Type B pancreatic cell (in vitro differentiated cells): ENCODE measurements at regions not wholly inside any gene's neighbourhood (a gene's known extent, or its start where the extent isn't known, plus 50 kb on each side); places are given as distances from the start of the nearest gene placed in this dataset.
"Not testable (repeated sequence)": the region's sequence is repeated elsewhere in the genome, so short reads cannot be mapped to it uniquely, and the experiment has no call there.

ENCODE experiments used
- DNase-seq: peaks from one replicate; pipeline ENCODE4 v3.0.0; 2021; ENCODE audit warnings: mixed read lengths; ENCODE audit not compliant: unreplicated experiment; ENCODE audit errors: extremely low spot score
- H3K27ac Mint-ChIP-seq: 2 replicates; pipeline ENCODE4 v1.8.0; 2021; ENCODE audit warnings: mild to moderate bottlenecking, mixed read lengths
- H3K27me3 Mint-ChIP-seq: 2 replicates; pipeline ENCODE4 v1.8.0; 2021; ENCODE audit warnings: mixed read lengths
- H3K36me3 Mint-ChIP-seq: 2 replicates; pipeline ENCODE4 v1.8.0; 2021; ENCODE audit warnings: mixed read lengths
- H3K4me1 Mint-ChIP-seq: one replicate; pipeline ENCODE4 v1.8.0; 2021; ENCODE audit warnings: mixed read lengths; ENCODE audit not compliant: unreplicated experiment
- H3K4me3 Mint-ChIP-seq: 2 replicates; pipeline ENCODE4 v1.8.0; 2021; ENCODE audit warnings: mild to moderate bottlenecking, mixed read lengths
- H3K9me3 Mint-ChIP-seq: 2 replicates; pipeline ENCODE4 v1.8.0; 2021; ENCODE audit warnings: mixed read lengths
- TF ChIP-seq, protein P1 (sequence below): fragments of 200-600 bp; sonication (generic); conservative IDR thresholded peaks from 2 replicates; pipeline ENCODE4 v1.5.0; 2021; ENCODE audit warnings: antibody characterized with exemption, mild to moderate bottlenecking

DNA sequence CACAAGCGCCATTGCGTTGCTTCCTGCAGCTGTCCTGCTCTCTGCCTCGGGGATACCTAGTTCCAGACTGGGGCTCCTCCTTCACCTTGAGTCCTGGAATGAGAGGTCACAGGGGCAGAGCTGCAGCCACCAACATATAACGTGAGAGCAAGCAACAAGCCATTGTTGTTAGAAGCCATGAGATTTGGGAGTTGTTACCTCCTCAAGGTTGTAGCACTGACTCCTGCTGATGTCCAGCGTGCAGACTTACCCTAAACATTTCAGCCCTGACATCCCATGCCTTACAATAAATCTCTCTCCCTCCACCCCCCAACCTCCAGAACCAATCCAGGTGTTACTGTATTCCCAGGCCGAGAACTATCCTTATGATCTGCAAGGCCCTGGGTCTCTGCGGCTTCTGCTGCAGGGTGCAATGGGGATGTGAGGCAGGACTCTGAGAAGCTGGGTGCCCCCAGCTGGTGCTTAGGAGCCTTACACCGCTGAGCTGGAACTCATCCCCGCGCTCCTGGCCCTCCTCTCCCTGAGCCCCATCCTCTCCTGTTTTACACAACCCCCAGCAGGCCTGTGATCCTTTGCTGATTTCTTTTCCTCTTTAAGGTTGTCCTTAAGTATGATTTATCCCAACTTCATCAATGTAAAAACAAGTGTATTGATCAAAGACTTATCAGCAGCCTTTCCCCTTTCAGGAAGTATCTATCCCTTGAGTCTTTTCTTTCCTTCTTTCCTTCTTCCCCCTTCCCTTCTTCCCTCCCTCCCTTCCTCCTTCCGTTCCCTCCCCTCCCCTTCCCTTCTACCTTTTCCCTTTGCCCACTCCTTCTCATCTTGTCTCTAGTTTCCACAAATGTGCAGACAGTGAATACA lies 84.2 kb upstream of the ABHD2 start:
- peaks cover 10% of the 10 kb centered on the region for H3K4me1 Mint-ChIP-seq
- no peak for DNase-seq

DNA sequence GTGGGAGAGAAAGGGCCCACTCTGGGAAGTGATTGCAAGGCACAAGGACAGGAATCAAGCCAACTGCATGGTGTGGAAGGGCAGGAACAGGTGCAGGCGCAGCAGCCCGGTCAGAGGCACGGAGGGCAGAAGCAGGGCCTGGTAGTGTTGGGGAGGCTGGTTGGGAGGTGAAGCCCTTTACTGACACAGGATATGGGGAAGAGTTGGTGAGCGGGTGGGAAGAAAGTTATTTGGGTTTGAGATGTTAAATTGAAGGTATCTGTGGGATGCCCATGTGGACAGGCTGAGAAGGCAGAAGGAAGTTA lies 83.6 kb upstream of the ABHD2 start:
- H3K4me3 Mint-ChIP-seq = no peak overlapping the region
- H3K4me1 Mint-ChIP-seq = peaks cover 10% of the 10 kb centered on the region
- H3K27ac Mint-ChIP-seq = no peak overlapping the region
- H3K36me3 Mint-ChIP-seq = no peaks in the 10 kb centered on the region
- no peaks in the 10 kb centered on the region for H3K9me3 Mint-ChIP-seq
- no peak for DNase-seq
- peaks cover 3% of the 10 kb centered on the region for H3K27me3 Mint-ChIP-seq
- TF ChIP-seq, protein P1, sequence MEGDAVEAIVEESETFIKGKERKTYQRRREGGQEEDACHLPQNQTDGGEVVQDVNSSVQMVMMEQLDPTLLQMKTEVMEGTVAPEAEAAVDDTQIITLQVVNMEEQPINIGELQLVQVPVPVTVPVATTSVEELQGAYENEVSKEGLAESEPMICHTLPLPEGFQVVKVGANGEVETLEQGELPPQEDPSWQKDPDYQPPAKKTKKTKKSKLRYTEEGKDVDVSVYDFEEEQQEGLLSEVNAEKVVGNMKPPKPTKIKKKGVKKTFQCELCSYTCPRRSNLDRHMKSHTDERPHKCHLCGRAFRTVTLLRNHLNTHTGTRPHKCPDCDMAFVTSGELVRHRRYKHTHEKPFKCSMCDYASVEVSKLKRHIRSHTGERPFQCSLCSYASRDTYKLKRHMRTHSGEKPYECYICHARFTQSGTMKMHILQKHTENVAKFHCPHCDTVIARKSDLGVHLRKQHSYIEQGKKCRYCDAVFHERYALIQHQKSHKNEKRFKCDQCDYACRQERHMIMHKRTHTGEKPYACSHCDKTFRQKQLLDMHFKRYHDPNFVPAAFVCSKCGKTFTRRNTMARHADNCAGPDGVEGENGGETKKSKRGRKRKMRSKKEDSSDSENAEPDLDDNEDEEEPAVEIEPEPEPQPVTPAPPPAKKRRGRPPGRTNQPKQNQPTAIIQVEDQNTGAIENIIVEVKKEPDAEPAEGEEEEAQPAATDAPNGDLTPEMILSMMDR = no peak

More for the DNA sequence above, 84.2 kb upstream of the ABHD2 start:
- peaks cover 3% of the 10 kb centered on the region for H3K27me3 Mint-ChIP-seq
- H3K9me3 Mint-ChIP-seq = no peaks in the 10 kb centered on the region
- TF ChIP-seq, protein P1 = peak; percentile 58
- H3K4me3 Mint-ChIP-seq = no peak overlapping the region
- no peak overlapping the region for H3K27ac Mint-ChIP-seq
- H3K36me3 Mint-ChIP-seq = no peaks in the 10 kb centered on the region

DNA sequence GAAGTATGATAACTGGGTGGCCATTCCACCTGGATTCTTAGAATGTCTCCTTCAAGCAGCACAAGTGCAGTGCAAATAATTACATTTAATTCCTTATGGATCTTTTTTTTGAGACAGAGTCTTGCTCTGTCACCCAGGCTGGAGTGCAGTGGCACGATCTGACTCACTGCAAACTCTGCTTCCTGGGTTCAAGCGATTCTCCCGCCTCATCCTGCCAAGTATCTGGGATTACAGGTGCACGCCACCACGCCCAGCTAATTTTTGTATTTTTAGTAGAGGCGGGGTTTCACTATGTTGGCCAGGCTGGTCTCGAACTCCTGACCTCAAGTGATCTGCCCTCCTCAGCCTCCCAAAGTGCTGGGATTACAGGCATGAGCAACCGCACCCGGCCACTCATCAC lies 80.7 kb upstream of the ABHD2 start:
- not testable (repeated sequence) for H3K9me3 Mint-ChIP-seq, H3K27me3 Mint-ChIP-seq

GRCh38 chr15:89007989-89008388 lies 80.3 kb upstream of the ABHD2 start:
- Mint-ChIP-seq H3K4me1 (peaks cover 3% of the 10 kb centered on the region), H3K27ac (no peak overlapping the region), H3K4me3 (no peak overlapping the region), H3K36me3 (no peaks in the 10 kb centered on the region), H3K27me3 (peaks cover 3% of the 10 kb centered on the region), H3K9me3 (no peaks in the 10 kb centered on the region)
- TF ChIP-seq, protein P1 = no peak
- DNase-seq = no peak

More for the DNA sequence above, 80.7 kb upstream of the ABHD2 start:
- not testable (repeated sequence) for H3K4me1 Mint-ChIP-seq, H3K27ac Mint-ChIP-seq, DNase-seq, H3K4me3 Mint-ChIP-seq, H3K36me3 Mint-ChIP-seq

DNA sequence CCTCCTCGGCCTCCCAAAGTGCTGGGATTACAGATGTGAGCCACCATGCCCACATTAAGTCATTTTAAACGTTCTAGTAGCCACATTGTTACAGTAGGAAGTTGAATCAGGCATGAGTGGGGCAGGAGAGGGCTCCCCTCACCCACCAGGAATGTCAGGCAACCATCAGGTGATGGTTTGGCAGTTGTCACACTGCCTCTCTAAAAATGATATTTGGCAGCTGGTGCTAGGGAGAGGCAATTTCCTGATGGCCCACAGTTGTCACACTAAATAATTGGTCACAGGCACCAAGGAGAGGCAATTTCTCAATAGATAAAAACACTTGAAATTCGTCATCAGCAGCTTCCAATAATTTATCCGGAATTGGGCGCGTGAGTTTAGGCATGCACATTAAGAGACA lies 79.2 kb upstream of the ABHD2 start:
- peaks cover 5% of the 10 kb centered on the region for H3K9me3 Mint-ChIP-seq
- H3K27me3 Mint-ChIP-seq = peaks cover 6% of the 10 kb centered on the region
- H3K4me3 Mint-ChIP-seq = no peak overlapping the region
- no peak overlapping the region for H3K27ac Mint-ChIP-seq
- no peak for DNase-seq
- no peaks in the 10 kb centered on the region for H3K4me1 Mint-ChIP-seq
- no peaks in the 10 kb centered on the region for H3K36me3 Mint-ChIP-seq
- TF ChIP-seq, protein P1 = no peak

DNA sequence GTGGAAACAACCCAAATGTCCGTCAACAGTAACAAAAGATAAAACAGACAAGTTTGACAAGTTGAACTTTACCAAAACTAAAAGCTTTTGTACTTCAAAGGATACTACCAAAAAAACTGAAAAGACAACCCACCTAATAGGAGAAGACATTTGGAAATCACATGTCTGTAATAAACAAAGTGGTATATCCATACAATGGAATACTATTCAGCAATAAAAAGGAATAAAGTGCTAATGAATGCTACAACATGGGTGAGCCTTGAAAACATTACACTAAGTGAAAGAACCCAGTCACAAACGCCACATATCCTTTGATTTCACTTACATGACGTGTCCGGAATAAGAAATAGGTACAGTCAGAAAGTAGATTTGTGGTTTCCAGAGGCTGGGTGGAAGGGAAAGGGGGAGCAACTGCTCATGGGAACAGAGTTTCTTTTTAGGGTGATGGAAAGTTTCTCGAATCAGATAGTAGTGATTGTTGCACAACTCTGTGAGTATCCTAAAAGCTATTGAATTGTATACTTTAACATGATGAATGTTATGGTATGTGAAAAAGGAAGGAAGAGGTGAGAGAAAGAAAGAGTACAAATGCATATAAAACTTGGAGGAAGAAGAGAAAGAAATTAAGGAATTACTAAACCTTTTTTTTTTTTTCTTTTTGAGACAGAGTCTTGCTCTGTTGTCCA lies 72.7 kb upstream of the ABHD2 start:
- Mint-ChIP-seq H3K27me3 (peaks cover 24% of the 10 kb centered on the region), H3K9me3 (peaks cover 9% of the 10 kb centered on the region), H3K4me3 (no peak overlapping the region), H3K36me3 (no peaks in the 10 kb centered on the region), H3K27ac (no peak overlapping the region), H3K4me1 (peaks cover 10% of the 10 kb centered on the region)
- TF ChIP-seq, protein P1 = no peak
- no peak for DNase-seq
